Activated CD4-positive, alpha-beta T cell treated with anti-CD3 and anti-CD28 coated beads, Interleukin-2, amount 50 U/mL, for 16 hours (primary cell): ENCODE measurements at regions not wholly inside any gene's neighbourhood (a gene's known extent, or its start where the extent isn't known, plus 50 kb on each side); places are given as distances from the start of the nearest gene placed in this dataset.
"Not testable (repeated sequence)": the region's sequence is repeated elsewhere in the genome, so short reads cannot be mapped to it uniquely, and the experiment has no call there.

Experiments used
- DNase-seq: peaks from one replicate; pipeline ENCODE4 v3.0.0-alpha.2; 2020

DNA sequence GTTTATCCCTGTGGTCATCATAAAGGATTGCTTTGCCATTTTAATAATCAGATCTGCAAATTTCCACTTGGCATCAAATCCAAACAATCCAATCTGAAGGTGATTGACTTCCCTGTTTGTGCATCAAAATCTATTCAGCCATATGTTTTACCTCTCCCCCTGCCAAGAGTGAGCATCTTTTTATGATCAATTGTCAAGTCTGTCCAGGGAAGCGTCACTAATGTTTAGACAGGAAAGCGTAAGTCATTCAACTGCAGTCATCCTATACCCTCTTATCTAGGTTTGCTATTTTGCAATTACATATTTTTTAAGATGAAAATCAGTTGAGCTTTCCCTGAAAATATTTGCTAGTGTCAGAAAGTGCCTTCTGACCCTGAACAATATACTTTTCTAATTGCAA, 1224.1 kb upstream of the SEL1L start:
- DNase-seq: no peak

DNA sequence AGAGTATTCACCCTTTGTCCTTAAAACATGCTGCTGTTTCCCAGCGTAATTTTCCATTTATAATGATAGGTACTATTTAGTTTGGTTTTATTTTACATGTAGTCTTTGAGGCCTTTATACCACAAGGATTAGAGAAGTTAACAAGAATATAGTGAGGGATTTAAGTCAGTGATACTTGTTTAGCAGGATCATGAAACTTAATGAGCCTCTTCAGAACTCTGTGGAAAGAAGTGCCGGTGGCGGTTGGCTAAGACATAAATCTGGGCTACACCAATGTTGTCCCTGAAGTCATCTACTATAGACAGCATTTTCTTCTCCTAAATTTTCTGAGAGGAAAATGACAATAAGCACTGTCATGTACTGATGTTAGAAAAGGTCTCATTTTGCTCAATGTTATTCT, 1226.0 kb upstream of the SEL1L start:
- DNase-seq: no peak

DNA sequence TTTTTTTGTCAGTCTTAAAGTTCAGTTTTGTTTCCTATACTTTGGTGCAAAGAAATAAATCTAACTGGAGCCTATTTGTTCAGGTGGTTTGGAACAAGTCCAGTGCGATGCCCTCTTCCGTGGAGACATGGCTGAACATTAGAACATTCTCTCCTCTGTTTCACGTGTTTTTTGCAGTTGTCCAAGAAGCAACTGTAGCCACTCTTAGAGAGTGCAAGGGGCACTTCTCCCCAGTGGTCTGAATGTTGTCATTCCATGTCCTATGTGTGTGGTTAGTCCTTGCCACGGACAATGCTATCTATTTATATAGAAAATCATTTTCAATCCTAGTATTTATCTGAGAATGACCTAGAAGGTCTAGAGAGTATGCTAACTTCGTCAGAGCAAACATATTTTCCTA, 1232.5 kb upstream of the SEL1L start:
- no peak for DNase-seq

DNA sequence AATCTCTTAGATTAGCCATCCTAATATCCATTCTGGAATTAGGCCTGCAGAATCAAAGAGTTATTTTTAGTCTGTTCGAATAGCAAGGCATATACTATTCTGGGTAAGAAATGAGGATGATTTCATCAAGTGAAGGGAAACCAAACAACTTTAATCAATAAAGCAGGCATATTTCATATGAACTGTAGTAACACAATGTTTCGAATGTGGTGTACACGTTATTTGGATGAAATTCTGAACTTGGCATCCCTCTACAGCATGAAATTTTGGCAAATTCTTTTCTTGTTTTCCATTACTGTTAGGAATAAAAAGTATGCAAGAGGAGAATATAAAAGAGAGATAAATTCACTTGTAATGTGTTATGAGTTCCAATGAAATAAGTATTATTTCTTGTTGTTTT, 1233.3 kb upstream of the SEL1L start:
- no peak for DNase-seq

DNA sequence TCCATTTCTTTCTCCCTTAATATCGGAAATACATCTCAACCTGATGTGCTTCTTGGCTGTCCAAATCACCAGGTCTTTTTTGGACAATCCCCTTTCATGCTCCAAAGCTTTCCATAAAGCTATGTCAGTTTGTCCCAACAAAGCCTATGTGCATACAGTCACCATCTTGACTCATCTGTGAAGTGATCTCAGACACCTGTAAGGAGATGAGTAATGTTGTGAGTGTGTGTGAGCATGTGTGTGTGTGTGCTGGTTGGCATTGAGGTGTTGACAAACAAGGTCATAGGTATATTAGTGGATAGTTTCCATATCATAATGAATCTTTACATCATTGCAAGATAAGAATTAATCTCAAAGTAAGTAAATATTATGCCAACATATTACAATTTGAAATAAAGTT, 1243.3 kb upstream of the SEL1L start:
- no peak for DNase-seq

DNA sequence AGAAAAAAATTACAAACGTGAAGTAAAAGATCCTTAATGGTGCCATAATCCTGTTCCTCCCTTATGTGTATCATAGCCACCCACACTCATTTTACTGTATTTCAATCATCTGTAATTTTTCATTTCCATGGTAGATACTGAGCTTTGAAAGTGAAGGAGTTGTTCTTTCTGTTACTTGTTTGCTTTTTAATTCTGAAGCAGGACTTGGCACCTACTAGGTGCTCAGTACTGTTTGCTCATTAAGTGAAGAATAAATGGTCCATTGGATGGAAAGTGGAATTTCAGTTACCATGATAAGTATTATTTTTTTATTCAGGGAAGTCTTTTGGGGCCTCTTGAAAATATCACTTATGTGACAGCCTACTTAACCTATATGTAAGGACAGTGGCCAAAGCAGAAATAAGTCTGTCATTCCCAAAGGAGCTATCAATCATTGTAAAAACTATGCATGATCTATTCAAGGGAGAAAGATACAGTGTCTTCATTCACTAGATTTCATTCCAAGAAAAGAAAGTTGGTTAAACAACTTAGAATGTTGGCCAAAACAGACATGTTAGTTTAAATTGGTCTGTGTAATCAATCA, 1244.4 kb upstream of the SEL1L start:
- no peak for DNase-seq

DNA sequence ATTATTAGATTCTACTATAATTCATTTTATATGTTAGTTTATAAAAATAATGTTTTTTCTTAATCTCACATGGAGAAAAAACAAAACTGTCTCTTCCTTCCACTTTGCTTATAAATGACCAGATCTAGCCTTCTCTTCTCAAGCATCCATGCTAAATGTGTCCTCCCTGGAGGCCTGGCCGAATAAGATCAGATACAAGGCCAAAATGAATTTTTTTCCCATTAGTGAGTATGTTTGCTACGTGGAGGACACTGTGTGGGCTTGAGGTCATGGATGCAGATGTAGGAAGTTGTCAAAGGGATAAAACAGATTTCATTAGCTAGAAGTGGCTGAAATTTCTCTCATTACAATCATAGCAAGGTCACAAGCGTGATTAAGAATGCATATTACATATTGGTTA, 1244.9 kb upstream of the SEL1L start:
- DNase-seq: no peak

DNA sequence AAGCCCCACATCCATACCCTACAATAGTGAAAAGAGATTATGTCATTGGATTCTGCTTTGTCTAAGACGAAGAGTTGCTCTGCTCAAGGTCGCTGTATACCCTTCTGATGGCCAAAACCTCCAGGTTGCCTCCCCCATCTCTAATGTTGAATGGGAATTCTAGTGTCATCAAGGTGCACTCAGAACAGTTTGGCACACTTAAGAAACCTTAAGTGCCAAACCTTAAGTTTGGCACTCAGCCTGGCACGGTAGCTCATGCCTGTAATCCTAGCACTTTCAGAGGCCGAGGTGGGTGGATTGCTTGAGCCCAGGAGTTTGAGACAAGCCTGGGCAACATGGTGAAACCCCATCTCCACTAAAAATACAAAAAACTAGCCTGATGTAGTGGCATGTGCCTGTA, 1245.6 kb upstream of the SEL1L start:
- DNase-seq: no peak

DNA sequence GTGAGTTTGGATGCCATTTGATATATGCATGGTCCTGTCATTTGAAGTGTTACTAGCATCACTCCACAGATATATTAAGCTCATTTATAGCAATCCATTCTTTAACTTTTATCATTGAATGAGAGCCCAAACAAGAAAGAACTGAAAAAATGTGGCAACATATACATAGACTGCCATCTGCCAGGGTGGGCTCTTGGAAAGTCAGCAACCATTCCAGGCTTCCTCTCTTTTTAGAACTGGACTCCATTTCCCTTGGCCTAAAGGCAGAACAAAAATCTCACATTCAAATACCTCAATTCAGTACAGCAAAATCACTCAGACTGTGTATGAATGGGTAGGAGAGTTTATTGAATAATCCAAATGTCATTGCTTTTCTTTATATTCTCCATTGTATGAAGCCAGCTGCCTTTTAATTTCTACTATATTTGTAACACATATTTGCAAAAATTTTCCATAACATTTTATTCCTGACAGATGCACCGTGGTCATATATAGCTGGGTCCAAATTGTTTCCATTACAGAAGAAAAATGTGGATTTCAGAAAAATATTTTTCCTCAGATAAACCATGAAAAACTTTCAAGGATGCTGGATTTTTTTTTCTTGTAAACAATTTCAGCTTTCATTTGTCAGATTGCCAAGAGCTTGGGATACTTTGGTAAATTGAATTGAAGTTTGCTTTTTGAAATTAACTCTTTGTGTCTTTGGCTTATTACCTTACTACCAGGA, 1252.3 kb upstream of the SEL1L start:
- no peak for DNase-seq

DNA sequence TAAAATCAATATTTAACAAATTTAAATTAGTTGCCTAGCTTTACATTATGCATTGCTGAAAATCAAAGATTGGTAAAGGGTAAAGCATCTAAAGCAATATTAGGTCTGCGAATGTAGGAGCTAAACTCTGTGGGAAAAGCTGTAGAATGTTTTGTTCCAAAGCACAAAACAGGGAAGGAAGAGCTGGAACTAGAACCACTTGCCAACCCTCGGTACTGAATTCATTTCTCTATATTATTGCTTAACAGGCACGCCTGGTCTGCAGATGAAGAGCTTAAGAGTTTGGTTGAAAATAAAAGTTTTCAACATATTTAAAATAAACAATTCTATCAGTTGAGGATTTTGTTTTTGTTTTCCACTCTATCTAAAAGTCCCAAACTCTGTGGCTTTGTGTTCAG, 1252.8 kb upstream of the SEL1L start:
- DNase-seq: no peak

DNA sequence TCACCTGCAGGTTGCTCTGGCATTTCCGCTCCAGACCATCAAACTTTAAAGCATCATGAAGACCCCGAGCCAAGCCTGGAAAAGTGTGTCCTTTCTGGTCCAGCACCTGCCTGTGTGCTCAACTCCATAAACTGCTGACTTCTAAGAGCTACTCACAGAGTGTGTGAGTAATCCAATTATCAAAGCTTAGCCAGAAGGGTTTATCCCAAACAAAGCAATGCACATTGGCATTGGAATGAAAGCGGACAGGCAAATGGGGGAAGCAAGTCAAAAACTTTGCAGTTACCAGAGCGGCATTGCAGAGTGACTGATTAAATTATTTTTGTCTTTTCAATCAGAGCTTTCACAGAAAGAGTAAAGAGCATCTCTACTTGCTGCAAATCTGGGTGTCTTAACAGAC, 1262.4 kb upstream of the SEL1L start:
- no peak for DNase-seq

DNA sequence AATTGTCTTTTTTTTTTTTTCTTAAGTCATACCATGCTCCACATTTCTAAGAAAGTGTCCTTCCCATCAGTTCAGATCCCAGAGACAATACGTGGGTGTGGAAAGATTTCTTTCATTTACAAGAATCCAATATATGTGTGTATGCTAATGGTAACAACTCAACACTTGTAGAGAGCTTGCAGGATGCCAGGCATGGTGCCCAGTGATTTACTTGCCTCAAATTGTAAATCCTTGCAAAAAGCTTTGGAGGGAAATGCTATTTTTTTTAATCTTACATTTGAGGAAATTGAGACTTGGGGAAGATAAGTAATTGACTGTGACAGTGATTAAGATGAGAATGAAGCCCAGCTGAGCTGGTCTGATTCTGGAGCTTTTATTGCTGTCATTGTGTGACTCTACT, 1264.6 kb upstream of the SEL1L start:
- DNase-seq: no peak

DNA sequence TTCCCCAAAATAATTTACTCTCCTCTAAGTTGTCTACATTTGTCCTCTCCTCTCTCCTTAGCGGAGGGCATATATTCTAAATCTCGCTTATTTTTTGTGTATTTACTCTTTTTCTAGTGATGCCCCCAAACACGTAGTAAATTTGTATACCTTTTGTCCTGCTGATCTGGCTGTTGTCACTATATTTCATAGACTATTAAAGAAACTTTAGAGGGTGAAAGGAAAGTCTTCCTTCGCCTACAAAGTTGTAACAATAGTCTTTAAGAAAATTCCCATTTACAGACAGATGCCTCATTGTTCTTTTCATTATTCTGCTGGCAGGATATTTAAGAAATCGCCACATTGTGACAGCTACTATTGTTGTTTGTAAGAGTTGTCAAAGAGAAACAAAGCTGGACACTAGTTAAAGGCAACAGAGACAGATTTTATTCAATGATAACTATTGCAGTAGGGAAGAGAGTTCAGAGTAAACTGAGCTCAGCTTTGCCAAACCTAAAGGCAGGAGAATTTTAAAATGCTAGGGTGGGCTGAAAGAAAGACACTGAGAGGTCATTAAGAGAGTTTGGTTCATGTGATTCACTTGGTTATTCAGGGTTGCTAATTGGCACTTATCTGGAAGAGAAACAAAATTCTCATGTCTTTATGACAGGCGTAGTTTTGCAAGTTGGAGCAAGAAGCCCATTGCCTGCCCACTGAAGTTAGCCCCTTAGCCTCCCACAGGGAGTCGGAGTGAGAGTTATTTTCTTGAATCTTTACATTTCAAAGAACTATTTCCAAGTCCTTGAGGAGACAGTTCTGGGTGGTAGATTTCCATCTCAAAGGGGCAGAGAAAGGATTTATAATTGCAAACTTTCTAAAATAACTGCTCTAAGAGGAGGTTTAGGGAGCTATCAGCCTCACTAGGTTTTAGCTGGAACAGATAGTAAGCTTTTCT, 1272.5 kb upstream of the SEL1L start:
- no peak for DNase-seq

DNA sequence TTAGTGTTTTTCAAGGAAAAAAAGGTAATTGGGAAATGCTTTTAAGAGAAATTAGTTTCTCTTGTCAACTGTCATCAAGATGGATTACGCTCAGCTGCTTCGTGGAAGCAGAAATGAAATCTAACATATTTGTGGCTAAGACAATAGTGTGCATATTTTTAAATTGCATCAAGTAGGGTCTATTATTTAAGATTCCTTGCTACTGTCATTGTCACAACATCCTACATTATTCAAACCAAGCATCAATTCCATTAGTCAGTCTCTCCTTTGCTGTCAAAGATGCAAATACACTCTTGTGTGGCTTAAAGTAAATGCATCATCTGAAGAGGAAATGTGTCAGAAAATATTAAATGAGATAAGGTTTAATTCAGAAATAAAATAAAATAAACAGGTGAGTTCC, 1277.6 kb upstream of the SEL1L start:
- no peak for DNase-seq

DNA sequence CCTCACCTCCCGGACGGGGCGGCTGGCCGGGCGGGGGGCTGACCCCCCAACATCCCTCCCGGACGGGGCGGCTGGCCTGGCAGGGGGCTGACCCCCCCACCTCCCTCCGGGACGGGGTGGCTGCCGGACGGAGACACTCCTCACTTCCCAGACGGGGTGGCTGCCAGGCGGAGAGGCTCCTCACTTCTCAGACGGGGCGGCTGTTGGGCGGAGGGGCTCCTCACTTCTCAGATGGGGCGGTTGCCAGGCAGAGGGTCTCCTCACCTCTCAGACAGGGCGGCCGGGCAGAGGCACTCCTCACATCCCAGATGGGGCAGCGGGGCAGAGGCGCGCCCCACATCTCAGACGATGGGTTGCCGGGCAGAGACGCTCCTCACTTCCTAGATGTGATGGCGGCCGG, 1280.7 kb upstream of the SEL1L start:
- DNase-seq: not testable (repeated sequence)

DNA sequence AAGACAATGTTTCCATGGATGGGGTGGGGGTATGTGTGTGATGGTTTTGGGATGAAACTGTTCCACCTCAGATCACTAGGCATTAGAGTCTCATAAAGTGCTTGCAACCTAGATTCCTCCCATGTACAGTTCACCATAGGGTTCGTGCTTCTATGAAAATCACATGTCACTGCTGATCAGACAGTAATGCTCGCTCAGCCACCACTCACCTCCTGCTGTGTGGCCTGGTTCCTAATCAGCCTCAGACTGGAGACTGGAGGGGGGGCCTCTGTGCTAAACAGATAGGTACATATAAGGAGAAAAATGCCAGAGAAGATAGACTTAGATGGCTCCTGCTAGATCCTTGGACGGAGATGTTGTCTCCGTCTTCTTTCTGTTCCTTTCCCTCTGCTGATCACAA, 1296.9 kb upstream of the SEL1L start:
- no peak for DNase-seq

DNA sequence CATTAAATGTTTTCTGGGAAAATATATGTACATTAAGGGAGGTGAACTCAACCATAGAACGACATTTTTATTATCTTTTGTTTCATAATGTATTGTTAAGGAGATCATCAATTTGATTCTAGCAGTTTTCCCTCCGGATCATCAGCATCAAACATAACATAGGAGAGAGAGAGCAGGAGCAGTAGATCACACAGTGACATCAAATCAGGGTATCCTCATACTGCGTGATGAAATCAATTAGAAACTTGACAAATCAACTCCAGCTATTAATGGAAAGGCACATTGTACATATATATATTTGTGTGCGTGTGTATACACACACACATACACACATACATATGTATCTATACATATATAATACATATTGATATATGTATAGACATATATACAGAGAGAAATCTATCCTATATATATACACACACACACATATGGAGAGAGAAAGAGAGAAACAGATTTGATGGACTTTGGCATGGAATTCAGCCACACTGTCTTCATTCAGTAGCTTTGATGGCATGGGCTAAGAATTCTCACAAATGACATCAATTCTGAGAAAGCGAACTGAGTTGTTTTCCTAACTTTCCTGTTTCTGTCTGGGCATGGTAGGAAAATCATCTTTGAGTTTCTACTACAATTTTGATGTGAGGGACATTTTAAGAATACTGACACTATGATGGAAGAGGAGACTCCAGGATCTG, 1302.8 kb upstream of the SEL1L start:
- no peak for DNase-seq

DNA sequence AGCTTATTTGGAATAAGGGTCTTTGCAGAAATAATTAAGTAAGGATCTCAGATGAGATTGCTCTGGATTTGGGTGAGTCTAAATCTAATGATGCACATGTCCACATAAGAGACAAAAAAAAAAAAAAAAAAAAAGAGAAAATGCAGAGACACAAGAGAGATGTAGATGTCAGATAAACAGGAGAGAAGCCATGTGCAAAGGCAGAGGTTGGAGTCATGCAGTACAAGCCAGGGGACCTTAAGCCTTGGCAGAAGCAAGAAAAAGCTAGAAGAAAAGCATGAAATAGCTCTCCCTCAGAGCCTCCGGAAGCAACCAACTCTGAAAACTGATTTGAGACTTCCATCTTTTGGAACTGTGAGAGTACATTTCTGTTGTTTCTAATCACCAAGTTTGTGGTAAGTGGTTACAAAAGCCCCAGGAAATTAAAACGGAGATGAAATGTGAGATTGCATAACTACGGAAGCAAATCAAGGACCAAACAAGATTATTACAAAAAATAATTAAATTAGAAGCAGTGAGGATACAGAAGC, 1304.0 kb upstream of the SEL1L start:
- no peak for DNase-seq

DNA sequence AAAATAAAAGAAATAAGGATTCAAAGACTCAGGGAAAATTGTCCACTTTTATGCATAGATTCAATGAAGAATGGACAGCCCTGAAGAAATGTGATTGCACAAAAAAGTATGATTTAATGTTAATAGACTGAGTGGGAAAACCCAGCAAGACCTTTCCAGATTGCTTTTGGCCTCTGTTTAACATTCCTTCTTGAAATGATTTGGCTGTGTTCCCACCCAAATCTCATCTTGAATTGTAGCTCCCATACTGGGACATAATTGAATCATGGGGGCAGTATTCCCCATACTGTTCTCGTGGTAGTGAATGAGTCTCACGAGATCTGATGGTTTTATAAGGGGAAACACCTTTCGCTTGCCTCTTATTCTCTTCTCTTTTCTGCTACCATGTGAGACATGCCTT, 1316.9 kb upstream of the SEL1L start:
- DNase-seq: no peak

DNA sequence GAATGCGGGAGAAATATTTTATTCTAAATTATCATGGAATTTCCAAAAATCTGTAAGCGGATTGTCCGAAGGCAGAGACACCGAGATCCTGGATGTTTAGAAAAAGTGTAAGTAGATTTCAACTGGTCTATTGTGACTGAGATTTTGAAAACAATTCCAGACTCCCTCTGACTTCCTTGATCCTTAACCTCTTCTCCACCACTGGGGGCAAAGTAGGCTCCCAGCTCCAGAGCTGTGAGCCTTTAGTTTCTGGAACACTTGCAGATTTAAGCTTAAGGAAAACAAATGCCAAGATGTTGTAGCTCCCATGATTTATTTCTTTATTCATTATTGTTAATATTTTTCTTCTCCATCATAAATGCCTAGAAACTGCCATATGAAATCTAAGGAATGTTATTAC, 1320.5 kb upstream of the SEL1L start:
- no peak for DNase-seq

DNA sequence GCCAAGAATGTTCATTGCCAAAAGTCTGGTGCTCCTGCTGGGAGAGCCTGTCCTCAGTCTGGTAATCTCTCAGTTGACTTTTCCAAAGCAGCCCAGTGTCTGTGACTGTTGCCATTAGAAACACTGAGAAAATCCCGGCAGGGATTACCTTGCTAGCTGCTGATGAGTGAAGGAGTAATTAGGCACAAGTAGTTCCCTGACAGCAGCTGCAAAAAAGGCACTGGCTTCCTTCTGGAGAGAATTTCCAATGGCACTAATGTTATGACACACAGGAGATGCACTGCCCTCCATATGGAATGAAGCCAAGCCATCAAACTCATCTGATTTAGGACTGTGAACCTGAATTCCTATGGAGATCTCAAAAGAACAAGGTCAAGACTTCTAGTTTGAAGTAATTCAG, 1321.2 kb upstream of the SEL1L start:
- no peak for DNase-seq

DNA sequence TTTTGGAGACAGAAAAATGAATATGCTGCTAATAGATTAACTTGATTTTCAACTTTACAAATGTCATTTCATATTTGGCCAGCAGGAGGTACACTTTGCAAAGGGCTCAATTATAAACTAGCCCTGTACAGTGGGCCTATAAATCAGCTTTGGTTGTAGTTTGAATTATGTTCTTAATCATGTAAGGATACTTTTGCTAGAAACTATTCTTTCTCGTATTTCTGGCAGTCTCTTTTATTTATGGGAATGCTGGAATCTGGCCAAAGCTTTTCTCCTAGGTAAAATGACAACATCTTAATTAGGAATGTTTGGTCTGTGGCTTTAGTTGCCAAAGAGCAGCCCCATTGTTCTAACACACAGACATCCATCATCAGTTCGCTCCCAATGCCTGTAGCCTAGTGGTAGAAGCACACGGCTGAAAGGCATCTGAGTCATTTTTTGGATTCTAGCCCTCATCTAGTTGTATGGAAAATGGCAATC, 1322.3 kb upstream of the SEL1L start:
- DNase-seq: peak; percentile 2

DNA sequence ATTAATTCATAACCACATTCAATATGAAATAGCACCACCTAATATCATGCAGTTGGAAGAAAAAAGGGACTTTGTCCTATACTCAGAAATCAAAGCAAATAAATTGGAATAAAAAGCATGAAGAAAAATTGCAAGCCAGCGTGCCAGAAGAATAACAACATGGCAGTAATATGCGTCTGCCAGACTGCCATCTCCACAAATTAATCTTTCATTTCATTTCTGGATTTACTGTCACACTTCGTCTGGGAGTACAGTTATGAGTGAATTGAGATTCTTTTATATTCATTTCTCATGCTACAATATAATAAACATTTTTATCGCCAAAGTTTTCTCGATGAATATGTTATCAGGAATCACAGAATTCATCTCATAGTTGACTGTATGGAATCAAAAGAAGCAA, 1327.7 kb upstream of the SEL1L start:
- no peak for DNase-seq
